RWPE2 (cell line): ENCODE measurements at regions not wholly inside any gene's neighbourhood (a gene's known extent, or its start where the extent isn't known, plus 50 kb on each side); places are given as distances from the start of the nearest gene placed in this dataset.

ENCODE experiments used
- ATAC-seq: fragments of 200-7000 bp; cut with Tn5 transposase; 3 replicates; pipeline ENCODE4 v1.9.1; 2021; ENCODE audit warnings: low read depth
- DNase-seq: peaks from one replicate; pipeline ENCODE4 v3.0.0-alpha.2; 2020; ENCODE audit warnings: low spot score
- H3K27ac ChIP-seq: fragments of 450-650 bp; 2 replicates; pipeline ENCODE4 v1.5.1; 2017; ENCODE audit warnings: mild to moderate bottlenecking; ENCODE audit not compliant: poor library complexity, severe bottlenecking
- H3K27me3 ChIP-seq: fragments of 250-450 bp; sonication (Bioruptor Pico); 2 replicates; pipeline ENCODE4 v1.5.1; 2021; ENCODE audit warnings: mild to moderate bottlenecking, moderate library complexity; ENCODE audit not compliant: insufficient read depth, poor library complexity, severe bottlenecking
- H3K36me3 ChIP-seq: fragments of 250-450 bp; sonication (Bioruptor Pico); 2 replicates; pipeline ENCODE4 v1.5.1; 2020; ENCODE audit warnings: low read depth, mild to moderate bottlenecking, moderate library complexity
- H3K4me1 ChIP-seq: fragments of 250-450 bp; sonication (Bioruptor Pico); 2 replicates; pipeline ENCODE4 v1.5.1; 2021; ENCODE audit warnings: mild to moderate bottlenecking, moderate library complexity; ENCODE audit not compliant: insufficient read depth, poor library complexity, severe bottlenecking
- H3K4me3 ChIP-seq: fragments of 250-450 bp; sonication (Bioruptor Pico); 2 replicates; pipeline ENCODE4 v1.5.1; 2021; ENCODE audit warnings: mild to moderate bottlenecking, moderate library complexity; ENCODE audit not compliant: severe bottlenecking
- H3K9me3 ChIP-seq: fragments of 250-450 bp; sonication (Bioruptor Pico); 2 replicates; pipeline ENCODE4 v1.5.1; 2021; ENCODE audit warnings: mild to moderate bottlenecking, moderate library complexity; ENCODE audit not compliant: severe bottlenecking
- TF ChIP-seq, protein P1 (sequence below): fragments of 450-650 bp; IDR thresholded peaks from one replicate; pipeline ENCODE4 v1.5.1; 2017; ENCODE audit warnings: mild to moderate bottlenecking, moderate library complexity; ENCODE audit not compliant: poor library complexity, severe bottlenecking

DNA sequence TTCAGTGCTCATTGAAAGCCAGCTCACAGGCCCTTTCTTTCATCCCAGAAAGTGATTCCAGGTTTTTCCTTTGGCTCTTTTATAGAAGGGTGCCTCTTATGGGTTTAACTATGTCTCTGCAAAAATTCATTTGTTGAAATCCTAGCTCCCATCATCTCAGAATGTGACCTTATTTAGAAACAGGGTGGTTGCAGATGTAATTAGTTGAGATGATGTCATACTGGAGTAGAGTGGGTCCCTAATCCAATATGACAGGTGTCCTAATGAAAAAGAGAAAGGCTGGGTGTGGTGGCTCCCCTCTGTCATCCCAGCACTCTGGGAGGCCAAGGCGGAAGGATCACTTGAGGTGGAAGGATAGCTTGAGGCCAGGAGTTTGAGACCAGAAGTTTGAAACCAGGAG, 64.2 kb upstream of the FAM20A start:
- no peak for ATAC-seq
- DNase-seq, result no peak
- Histone ChIP-seq H3K27me3 (peaks cover 12% of the 10 kb centered on the region), H3K4me1 (no peaks in the 10 kb centered on the region), H3K4me3 (no peak overlapping the region), H3K9me3 (no peaks in the 10 kb centered on the region), H3K36me3 (no peaks in the 10 kb centered on the region), H3K27ac (no peak overlapping the region)
- TF ChIP-seq, protein P1, sequence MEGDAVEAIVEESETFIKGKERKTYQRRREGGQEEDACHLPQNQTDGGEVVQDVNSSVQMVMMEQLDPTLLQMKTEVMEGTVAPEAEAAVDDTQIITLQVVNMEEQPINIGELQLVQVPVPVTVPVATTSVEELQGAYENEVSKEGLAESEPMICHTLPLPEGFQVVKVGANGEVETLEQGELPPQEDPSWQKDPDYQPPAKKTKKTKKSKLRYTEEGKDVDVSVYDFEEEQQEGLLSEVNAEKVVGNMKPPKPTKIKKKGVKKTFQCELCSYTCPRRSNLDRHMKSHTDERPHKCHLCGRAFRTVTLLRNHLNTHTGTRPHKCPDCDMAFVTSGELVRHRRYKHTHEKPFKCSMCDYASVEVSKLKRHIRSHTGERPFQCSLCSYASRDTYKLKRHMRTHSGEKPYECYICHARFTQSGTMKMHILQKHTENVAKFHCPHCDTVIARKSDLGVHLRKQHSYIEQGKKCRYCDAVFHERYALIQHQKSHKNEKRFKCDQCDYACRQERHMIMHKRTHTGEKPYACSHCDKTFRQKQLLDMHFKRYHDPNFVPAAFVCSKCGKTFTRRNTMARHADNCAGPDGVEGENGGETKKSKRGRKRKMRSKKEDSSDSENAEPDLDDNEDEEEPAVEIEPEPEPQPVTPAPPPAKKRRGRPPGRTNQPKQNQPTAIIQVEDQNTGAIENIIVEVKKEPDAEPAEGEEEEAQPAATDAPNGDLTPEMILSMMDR, result no peak

DNA sequence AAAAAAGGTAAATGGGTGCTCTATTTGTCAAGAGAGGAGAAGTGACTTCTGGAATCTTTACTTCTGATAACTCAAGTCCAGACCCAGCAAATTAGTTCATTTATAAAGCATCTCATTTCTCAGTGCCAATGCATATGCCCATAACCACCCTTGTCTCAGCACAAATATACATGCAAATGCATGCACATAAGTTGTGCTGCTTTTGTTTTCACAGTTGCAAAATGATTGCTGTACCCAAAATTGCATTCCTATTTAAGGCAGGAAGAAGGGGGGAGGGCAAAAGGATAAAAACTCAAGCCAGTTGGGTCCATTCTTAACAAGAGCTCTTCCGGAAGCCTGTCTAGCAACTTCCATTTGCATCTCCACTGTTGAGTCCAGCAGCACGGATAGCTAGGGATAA, 61.3 kb upstream of the FAM20A start:
- H3K9me3 ChIP-seq, result no peaks in the 10 kb centered on the region
- peaks cover 5% of the 10 kb centered on the region for H3K27me3 ChIP-seq
- H3K27ac ChIP-seq, result no peak overlapping the region
- H3K4me3 ChIP-seq, result no peak overlapping the region
- DNase-seq (no peak), ATAC-seq (no peak)
- TF ChIP-seq, protein P1, result no peak
- H3K4me1 ChIP-seq, result no peaks in the 10 kb centered on the region
- no peaks in the 10 kb centered on the region for H3K36me3 ChIP-seq

DNA sequence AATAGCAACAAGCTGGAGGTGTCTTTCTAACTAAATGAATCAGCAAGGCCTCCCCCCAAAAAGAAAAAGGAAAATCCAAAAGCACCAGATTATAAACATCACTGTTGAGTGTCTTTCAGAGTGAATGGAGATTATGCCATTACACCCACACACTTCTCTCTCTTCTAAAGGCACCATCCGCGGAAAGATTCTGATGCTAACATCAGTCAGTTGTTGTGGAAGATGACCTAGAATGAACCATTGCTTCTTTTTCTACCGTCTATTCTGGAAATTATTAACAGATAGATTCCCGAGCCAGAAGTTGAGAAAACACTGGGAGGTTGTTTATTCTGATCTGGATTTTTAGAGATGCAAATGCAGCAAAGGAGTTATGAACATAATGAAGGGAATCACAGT, 60.9 kb upstream of the FAM20A start:
- Histone ChIP-seq H3K27ac (no peak overlapping the region), H3K36me3 (no peaks in the 10 kb centered on the region), H3K4me3 (no peak overlapping the region), H3K9me3 (no peaks in the 10 kb centered on the region), H3K4me1 (no peaks in the 10 kb centered on the region), H3K27me3 (peaks cover under 1% of the 10 kb centered on the region)
- TF ChIP-seq, protein P1, result no peak
- no peak for DNase-seq
- no peak for ATAC-seq

DNA sequence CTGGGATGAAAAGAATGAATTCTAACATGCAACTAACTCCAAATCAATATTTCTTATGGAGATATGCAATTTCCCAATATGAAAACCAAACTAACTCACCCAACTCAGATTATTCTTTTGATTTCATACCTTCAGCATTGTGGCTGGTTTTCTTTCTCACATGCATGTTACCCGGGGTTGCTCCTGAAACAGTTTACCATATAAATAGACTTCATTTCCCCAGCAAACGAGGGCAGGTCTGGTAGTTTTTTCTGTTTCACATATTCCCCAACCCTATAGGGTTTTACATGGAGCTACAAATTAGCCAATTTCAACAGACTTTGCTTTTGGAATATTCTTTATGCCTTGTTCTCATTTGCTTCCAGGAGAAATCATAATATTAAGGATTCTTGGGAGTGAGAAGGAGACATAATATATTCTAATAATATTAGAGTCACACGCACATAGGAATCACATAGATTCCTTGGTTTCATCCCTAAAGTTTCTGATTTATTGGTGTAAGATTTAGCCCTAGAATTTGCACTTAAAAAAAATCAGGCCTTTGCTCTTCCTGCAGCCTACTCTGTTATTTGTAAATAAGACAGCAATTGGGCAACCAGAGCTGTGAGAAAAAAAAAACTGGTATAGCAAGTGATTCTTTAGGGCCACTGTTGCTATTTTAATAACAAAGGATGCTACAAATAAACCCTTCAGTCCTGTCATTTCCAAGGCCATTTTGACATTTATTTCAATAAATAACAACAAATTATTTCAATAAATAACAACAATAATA, 60.3 kb upstream of the FAM20A start:
- H3K9me3 ChIP-seq, result no peaks in the 10 kb centered on the region
- no peaks in the 10 kb centered on the region for H3K4me1 ChIP-seq
- no peak overlapping the region for H3K27ac ChIP-seq
- ATAC-seq (no peak), DNase-seq (no peak)
- TF ChIP-seq, protein P1, result no peak
- no peaks in the 10 kb centered on the region for H3K36me3 ChIP-seq
- no peak overlapping the region for H3K4me3 ChIP-seq
- no peaks in the 10 kb centered on the region for H3K27me3 ChIP-seq

DNA sequence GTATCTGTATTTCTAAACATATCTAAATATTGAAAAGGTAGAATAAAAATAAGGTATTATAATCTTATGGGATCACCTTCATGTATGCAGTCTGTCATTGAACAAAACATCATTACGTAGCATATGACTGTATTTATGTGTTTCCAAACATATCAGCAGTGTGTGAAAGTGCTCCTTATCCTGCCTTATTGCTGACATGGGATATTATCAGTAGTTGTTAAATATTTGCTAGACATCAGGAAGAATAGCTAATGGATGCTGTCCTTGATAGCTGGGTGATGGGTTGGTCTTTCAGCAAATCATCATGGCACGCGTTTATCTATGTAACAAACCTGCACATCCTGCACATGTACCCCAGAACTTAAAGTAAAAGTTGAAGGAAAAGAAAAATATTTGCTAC, 59.1 kb upstream of the FAM20A start:
- H3K36me3 ChIP-seq, result no peaks in the 10 kb centered on the region
- ATAC-seq (no peak), DNase-seq (no peak)
- no peaks in the 10 kb centered on the region for H3K27me3 ChIP-seq
- no peaks in the 10 kb centered on the region for H3K9me3 ChIP-seq
- no peak overlapping the region for H3K27ac ChIP-seq
- H3K4me1 ChIP-seq, result no peaks in the 10 kb centered on the region
- H3K4me3 ChIP-seq, result no peak overlapping the region
- TF ChIP-seq, protein P1, result no peak
